NCI-H1105 treated with DMSO at 0.1 percent for 48 hours (cell line): ENCODE measurements at regions not wholly inside any gene's neighbourhood (a gene's known extent, or its start where the extent isn't known, plus 50 kb on each side); places are given as distances from the start of the nearest gene placed in this dataset.

Experiments
- DNase-seq: peaks from one replicate; lab custom pipeline; 2025; lab: John Stamatoyannopoulos, UW

DNA sequence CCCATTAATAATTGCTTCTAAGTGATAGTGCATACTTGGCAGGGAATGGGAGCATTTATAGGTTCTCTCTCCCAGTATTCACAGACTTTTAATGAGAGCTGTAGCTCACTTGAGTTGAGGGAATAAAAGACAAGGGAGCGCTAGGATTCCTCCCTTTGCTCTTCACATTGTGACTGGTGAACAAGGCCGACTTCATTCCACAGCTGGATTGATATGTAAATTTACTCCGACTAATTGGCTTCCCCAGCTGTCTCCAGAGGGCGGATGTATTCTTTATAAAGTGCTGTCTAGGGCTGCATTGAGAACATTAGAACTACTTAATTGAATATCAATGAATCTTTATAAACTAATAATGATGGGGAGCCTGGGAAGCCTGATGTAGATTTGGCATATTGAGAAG is 63.4 kb downstream of the GPR50 start:
- DNase-seq, result peak; percentile 10

DNA sequence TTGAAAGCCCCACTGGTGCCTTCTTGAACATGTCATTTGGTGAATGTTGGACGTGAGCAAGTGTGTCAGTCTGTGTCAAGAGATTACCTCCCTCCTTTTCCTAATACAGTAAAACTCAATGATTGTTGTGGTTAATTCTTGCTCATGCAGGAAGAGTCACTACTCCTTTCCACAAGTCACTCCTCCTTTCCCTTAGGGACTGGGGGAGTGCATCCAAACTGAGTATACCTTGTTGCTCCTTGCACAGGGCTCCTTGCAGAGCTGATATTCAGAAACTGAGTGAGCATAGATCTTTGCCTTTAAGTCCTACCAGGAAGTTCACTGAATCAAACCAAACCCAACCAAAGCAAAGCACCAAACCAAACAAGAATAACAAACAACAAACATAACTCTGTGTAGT is 63.9 kb downstream of the GPR50 start:
- DNase-seq, result no peak

DNA sequence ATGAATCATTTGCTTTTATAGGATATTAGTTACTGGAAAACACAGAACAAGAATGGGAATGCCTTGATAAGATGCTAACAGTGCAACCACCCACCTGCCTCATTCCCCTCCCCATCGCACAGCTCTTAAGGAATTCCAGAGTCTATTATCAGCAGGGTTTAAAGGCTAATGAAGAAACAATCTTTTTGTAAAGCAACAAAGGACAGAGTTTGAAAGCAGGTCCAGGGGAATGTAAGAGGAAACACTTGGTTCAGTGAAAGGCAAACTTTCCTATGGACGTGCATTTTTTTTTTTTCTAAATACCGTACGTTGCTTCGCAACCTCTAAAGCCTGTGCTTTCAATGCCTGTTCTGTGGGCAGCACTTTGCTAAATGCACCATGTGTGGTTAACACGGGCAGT is 92.5 kb downstream of the GPR50 start:
- DNase-seq, result no peak

DNA sequence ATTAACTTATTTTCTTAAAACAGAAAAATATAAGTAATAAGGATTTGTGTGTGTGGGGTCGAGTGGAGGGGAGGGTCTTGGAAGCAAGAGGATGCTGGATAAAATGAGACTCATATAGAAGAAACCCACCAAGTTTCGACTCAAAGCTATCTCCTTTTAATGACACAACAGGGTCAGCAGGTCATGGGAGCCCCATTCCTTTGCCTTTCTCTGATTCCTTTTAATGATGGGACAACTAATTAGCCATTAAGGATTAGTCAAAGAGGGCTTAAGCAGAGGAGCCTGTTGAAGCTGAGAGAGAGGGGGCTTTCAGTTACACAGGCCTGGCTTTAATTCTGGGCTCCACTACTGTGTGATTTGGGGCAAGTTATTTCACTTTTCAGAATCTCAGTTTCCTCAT is 102.8 kb downstream of the GPR50 start:
- no peak for DNase-seq

DNA sequence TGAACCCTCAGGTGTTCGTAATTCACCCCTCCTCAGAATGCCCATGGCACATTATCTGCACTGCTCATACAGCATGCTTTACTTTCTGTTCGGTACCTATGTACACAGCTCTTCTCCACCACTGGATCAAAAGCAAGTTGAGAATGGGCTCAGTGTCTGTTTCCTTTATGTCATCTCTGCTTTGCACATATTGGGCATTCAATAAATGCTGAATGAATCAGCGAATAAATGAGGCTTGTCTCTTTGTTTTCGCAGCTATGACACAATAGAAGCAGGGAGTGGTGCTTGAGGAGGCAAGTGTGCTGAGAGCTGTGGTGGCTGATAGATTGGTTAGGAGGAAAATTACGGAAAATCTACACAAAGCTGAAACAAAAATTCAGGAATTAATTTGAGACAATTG is 109.1 kb upstream of the VMA21 start:
- peak; percentile 2 for DNase-seq

DNA sequence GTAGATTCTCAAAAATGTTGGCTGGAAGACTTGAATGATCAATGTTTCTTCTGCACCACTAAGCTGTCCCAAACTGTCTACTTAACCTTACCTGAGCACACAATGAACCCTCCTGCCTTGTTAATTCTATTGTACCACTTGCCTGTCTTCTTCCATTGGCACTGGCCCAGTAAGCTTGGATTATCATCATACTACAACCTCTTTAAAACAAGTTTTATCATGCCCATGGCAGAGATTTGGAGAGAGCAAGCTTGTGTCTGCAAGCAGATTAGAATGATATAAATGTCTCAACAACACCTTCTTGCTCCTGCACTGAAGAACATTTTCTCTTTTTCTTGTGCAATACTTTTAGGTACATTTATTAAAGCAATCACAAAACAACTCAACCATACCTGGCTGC is 74.0 kb upstream of the VMA21 start:
- peak; percentile 1 for DNase-seq

DNA sequence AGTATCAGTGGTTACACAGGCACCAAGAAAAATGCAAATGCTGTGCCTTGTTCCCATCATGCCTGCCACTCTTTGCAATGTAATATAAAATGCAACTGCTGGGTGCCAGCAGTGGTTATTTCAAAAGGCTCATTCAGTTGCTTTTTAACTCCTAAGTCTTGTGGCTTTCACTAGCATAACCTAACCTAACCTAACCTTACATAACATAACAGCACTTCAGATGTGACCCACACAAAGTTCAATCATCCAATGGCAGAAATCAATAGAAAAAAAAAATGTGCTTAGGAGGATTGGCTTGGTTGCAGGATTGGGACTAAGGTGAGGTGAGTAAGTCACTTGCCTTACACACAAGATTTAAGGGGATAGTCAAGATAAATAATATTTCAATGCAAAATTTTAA is 60.2 kb upstream of the VMA21 start:
- no peak for DNase-seq

DNA sequence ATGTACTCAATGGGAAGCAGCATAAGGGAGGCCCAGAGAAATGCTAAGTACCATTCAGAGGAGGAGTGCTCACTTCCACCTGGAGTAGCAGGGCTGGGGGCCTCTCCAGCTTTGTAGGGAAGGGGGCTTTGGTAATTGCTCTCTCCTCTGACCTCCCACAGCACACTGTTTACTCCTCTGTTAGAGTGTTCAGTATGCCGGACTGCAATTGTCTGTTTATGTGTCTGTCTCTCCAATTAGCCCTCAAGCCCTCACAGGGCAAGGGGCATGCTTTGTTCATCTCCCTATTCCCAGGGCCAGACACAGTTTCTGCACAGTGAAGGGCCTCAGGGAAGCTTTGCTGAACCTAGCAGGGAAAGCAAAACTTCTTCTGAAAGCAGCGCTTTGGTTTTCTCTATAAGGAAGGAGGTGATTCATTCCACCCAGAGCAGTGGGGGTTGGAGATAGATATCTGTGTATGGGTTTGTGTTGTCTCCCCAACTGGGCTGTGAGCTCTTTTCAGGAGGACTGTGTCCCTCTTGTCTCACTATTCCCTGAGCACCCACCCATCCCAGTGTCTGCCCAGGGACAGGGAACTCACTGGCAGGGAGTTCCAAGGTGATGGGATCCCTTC is 50.0 kb upstream of the VMA21 start:
- DNase-seq, result no peak
